ENCODE measurements at regions not wholly inside any gene's neighbourhood (a gene's known extent, or its start where the extent isn't known, plus 50 kb on each side); places are given as distances from the start of the nearest gene placed in this dataset.

GRCh38 chr10:4062751-4063150 is 277.7 kb upstream of the KLF6 start (continued):
- TF ChIP-seq ZBTB17 (CRISPR knock-in tag; IDR thresholded peaks at IDR 0.05): no peak

GRCh38 chr10:4062072-4062471 is 277.1 kb upstream of the KLF6 start:
- in situ Hi-C loops (cut with MboI): no loop called here
- POLR2A ChIA-PET: no interaction called here
- Histone ChIP-seq H3K4me3 (no peak overlapping the region), H3K9me1 (ENCODE audit: control insufficient read depth, insufficient read depth, low read length) (no peaks in the 10 kb centered on the region), H3K4me1 (replicated peaks in 1 of 2; ENCODE audit: control insufficient read depth in 2 of 2, insufficient read depth in 2 of 2, low read length in 2 of 2) (no peaks in the 10 kb centered on the region; a peak in 1 of 5 replicates), H3K27me3 (ENCODE audit: control insufficient read depth in 2 of 2, insufficient read depth in 2 of 2, low read length in 2 of 2) (peaks cover 0 to 17% of the 10 kb centered on the region in 2 experiments; a peak in 2 of 5 replicates), H3K79me2 (ENCODE audit: control insufficient read depth, insufficient read depth, low read length) (no peaks in the 10 kb centered on the region), H2AFZ (ENCODE audit: low read depth, low read length) (no peak overlapping the region), H3K27ac (ENCODE audit: extremely low read depth, low read depth, low read length) (no peak overlapping the region), H3K9me3 (replicated peaks; ENCODE audit: control insufficient read depth, insufficient read depth, low read depth, low read length) (no peaks in the 10 kb centered on the region), H4K20me1 (replicated peaks; ENCODE audit: control insufficient read depth, insufficient read depth, low read length) (no peaks in the 10 kb centered on the region), H3K36me3 (ENCODE audit: control insufficient read depth, insufficient read depth, low read length) (no peaks in the 10 kb centered on the region), H3K9ac (ENCODE audit: insufficient read depth in 1 of 2, low read depth in 2 of 2, low read length in 2 of 2) (no peak overlapping the region), H3K4me2 (ENCODE audit: insufficient read depth, low read length) (no peak overlapping the region)
- intact Hi-C loops (cut with micrococcal nuclease): no loop called here
- 3% methylated on average over 2 of the region's 2 CpGs for WGBS (ENCODE audit: insufficient coverage, low coverage, missing lambda C conversion rate)
- FAIRE-seq (no peak), ATAC-seq (no peak), DNase-seq (ENCODE audit: extremely low read depth in 1 of 4, low spot score in 3 of 4) (no peak)
- CTCF ChIA-PET (ENCODE audit: low intra/inter-chr PET ratio): no interaction called here
- TF ChIP-seq ZNF511 (CRISPR knock-in tag; IDR thresholded peaks at IDR 0.05) (no peak), RBFOX2 (IDR thresholded peaks at IDR 0.05; ENCODE audit: low read depth, low read length) (no peak), ZBTB2 (IDR thresholded peaks at IDR 0.05) (no peak), TAF7 (tag; IDR thresholded peaks at IDR 0.05) (no peak), ELK3 (CRISPR knock-in tag; IDR thresholded peaks at IDR 0.05) (no peak), ILK (tag; IDR thresholded peaks at IDR 0.05; ENCODE audit: borderline replicate concordance, low read depth) (no peak), PYGO2 (tag; IDR thresholded peaks at IDR 0.05) (no peak), PKNOX1 (IDR thresholded peaks at IDR 0.05) (no peak), KLF1 (tag; IDR thresholded peaks at IDR 0.05) (no peak)
- no TSS peak for BruUV-seq (replicated peaks)

All from K562 (cell line).